GM12892 (cell line): ENCODE measurements at regions not wholly inside any gene's neighbourhood (a gene's known extent, or its start where the extent isn't known, plus 50 kb on each side); places are given as distances from the start of the nearest gene placed in this dataset.
"Not testable (repeated sequence)": the region's sequence is repeated elsewhere in the genome, so short reads cannot be mapped to it uniquely, and the experiment has no call there.

Experiments
- POLR2A ChIP-seq: IDR thresholded peaks from 2 replicates; pipeline ENCODE4 v1.6.1; 2011; ENCODE audit warnings: low read depth, low read length, control low read depth
- POLR2AphosphoS5 ChIP-seq: IDR thresholded peaks from 2 replicates; pipeline ENCODE4 v1.6.1; 2011; ENCODE audit warnings: low read depth, low read length, control low read depth
- TAF1 ChIP-seq: IDR thresholded peaks from 2 replicates; pipeline ENCODE4 v1.6.1; 2011; ENCODE audit warnings: low read depth, mild to moderate bottlenecking, control low read depth, low read length, borderline replicate concordance

GRCh38 chr4:79674906-79675305 lies 266.9 kb upstream of the GK2 start:
- TF ChIP-seq POLR2A, TAF1, POLR2AphosphoS5: not testable (repeated sequence)
